GM03348 (cell line): ENCODE measurements at regions not wholly inside any gene's neighbourhood (a gene's known extent, or its start where the extent isn't known, plus 50 kb on each side); places are given as distances from the start of the nearest gene placed in this dataset.
"Not testable (repeated sequence)": the region's sequence is repeated elsewhere in the genome, so short reads cannot be mapped to it uniquely, and the experiment has no call there.

Source experiments
- DNase-seq: peaks from one replicate; pipeline ENCODE4 v3.0.0; 2012; ENCODE audit warnings: low spot score

- DNase-seq: peak; percentile 80
Measured at GRCh38 chr10:43931308-43931930, 282.7 kb upstream of the ZNF32 start.

GRCh38 chr10:43930777-43931176 is 282.1 kb upstream of the ZNF32 start:
- DNase-seq: no peak

GRCh38 chr10:43930243-43930642 is 281.6 kb upstream of the ZNF32 start:
- DNase-seq: no peak

- DNase-seq: no peak
Measured at GRCh38 chr10:43929122-43929521, 280.4 kb upstream of the ZNF32 start.

- no peak for DNase-seq
Measured at GRCh38 chr10:43928425-43928968, 279.8 kb upstream of the ZNF32 start.

- DNase-seq: no peak
Measured at GRCh38 chr10:43926875-43927406, 278.3 kb upstream of the ZNF32 start.

DNA sequence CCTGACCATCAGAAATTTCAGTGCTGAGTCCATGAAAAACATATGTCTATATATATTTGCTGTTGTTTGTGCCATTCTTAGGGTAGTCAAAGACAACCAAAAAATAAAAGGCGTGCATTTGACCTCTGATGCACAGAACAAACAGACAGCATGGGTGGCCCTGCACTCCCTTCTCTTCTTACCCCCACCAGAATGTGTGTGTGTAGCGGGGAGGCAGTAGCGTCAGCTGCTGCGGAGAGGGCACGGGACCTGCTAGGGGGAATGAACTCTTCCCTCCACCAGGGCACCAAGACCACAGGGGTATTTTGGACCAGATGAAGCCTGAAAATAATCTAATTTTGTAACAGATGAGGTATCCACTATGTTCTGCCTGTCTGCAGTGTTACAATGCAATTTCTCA is 277.7 kb upstream of the ZNF32 start:
- DNase-seq: no peak

- no peak for DNase-seq
Measured at GRCh38 chr10:43925793-43926192, 277.1 kb upstream of the ZNF32 start.

DNA sequence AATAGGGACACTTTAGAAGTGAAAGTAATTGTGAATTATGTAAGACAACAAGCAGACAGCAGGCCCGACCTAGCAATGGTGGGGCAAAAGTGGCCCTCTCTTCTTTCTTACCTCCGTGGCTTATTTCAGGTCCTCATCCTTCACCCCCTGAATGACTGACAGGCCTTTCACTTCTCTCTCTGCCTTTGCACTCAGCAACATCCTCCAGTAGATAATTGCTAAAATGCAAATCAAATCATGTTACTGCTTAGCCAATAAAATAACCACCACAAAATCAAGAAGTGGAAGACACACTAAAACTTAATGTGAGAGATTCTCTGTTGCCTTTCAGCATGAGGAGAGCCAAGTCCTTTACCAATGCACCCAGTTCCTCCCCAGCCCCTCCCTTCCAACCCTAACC is 274.6 kb upstream of the ZNF32 start:
- no peak for DNase-seq

DNA sequence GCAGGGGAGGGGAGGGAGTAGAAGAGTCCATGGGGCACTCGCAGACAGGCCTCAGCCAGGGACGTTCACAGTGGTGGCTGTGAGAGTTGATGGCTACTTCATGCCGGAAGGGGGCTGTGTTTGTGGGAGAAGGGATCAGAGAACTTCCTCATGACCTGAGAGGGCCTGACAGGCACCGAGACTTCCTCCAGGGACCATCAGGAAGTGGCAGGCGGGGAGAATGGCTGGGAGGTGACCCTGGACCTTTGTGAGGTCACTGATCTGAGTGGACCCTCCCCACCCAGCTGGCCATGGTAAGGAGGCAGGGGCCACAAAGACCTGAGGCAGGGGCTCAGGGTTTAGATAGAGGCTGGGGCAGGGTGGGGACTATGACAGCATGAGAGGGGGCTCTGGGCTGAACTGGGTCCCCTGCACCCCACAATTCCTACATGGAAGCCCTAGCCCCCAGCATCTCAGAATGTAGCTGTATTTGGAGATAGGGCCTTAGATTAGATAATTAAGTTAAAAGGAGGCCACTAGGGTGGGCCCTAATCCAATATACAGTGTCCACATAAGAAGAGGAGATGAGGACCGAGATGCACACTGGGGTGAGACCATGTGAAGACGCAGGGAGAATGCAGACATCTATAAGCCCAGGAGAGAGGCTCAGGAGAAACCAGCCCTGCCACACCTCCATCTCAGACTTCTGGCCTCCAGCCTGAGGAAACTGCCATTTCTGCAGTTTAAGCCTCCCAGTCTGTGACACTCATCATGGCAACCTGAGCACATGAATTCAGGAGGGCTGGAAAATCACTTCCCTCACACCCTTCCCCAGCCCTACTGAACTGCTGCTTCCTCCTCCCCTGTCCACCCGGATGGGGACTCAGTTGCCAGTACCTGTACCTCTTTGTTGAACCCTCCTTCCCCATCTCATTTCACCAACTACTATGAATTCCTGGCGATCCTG is 273.9 kb upstream of the ZNF32 start:
- no peak for DNase-seq

DNA sequence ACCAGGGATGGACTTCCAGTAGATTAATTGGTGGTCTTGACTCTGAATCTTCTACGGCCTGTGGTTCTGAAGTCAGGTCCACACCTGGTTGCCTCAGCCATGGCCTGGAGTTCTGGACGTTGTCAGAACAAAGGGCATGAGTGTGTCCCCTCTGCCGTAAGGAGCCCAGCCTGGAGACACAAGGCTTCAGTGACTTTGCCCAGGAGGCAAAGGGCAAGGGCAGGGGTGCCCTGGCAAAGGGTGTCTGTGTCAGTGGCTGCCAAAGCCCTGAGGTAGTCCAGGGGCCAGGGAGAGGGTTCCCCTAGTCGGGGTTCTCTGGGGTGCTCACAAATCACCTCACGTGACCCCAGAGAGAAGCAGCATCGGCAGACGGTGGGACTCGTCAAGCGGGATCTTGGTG is 273.2 kb upstream of the ZNF32 start:
- DNase-seq: no peak

GRCh38 chr10:43921478-43921877 is 272.8 kb upstream of the ZNF32 start:
- no peak for DNase-seq

GRCh38 chr10:43920236-43920758 is 271.6 kb upstream of the ZNF32 start:
- DNase-seq: not testable (repeated sequence)

- DNase-seq: no peak
Measured at GRCh38 chr10:43913676-43914235, 265.1 kb upstream of the ZNF32 start.

DNA sequence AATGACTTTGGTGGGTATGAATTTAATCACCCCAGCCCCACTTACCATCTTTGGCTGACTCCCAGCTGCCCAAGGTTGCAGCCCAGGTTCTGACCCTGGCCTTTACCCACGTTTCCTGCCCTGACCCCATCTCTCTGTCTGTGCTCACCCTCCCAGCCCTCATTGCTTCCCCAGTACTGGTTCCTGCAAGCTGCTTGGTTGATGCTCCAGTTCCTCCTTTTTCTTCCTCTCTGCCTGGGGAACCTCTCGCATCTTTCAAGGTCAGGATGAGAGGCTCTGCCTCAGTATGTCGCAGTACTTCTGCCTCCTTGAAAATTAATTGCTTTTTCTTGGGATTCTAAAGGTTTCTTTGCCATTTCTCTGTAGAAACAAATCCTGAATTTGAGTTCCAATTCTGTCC is 263.8 kb upstream of the ZNF32 start:
- DNase-seq: no peak

DNA sequence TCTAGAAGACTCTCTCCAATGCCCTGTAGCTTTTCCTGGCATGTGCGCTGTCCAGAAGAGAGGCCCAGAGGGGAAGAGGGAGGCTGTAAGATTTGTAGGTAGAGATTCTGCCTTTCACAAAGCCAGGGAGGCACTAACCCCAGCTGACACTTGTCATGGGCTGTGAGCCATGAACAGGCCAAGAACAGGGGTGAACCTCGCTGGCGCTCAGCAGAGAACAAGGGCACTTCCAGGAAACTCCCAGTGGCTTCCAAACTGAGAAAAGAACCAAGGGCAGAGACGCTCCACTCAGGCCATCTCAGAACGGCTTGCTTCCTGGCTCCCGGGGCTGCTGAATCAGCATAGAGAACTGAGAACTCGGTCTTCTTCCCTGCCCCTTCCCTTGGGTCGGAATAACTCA is 257.8 kb upstream of the ZNF32 start:
- DNase-seq: no peak

DNA sequence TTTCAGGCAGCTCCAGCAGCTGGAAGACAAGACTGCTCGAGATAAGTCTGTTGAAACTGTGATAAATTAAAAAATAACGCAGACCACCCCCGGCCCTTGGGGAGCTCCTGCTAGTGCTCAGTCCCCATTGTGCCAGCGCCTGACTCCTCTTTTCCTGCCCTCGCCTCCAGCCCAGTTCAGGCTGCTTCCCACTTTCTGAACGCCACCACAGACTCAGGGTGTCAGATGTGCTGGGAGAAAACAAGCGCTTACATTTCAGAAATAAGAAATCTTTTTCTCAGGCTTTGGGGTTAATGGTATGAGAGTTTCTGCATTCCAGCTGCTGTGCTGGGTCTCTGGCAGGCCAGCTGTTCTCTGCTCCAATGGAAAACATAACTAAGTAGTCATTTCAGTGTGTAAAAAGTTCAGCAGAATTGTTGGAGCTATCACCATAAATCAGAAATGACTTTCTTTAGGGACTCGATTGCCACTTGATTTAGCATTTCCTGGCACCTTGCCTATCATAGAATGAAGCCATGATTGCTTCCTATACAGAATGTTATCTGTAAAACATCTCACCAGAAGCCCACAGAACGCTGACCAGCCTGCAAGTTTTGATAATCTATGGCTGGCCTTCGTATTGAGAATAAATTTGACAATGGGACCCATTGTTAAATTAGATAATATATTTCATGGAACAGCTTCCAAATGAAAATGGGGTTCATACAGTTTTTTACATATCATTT is 257.0 kb upstream of the ZNF32 start:
- peak; percentile 56 for DNase-seq

- DNase-seq: no peak
Measured at GRCh38 chr10:43904844-43905243, 256.2 kb upstream of the ZNF32 start.

DNA sequence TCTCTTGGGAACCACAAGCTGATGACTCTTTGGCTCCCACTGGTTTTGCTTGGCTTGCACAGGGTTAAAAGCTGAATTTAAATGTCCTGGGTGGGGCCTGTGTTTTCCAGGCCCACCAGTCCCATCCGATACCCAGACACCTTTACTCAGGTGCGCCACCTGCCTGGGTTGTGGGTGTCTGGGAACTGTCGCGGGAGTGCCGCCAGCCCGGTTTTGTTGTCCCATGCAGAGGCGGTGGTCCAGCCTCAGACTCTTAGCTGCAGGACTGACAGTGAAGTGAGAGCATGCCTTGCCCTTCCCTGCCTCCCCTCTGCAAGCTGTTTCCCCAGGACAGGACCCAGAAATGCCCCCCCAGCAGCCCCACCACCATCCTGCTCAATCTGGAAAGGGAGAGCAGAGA is 255.6 kb upstream of the ZNF32 start:
- no peak for DNase-seq

GRCh38 chr10:43903451-43903850 is 254.8 kb upstream of the ZNF32 start:
- DNase-seq: no peak

GRCh38 chr10:43902842-43903241 is 254.2 kb upstream of the ZNF32 start:
- no peak for DNase-seq
